GM19452 (cell line): ENCODE measurements at regions not wholly inside any gene's neighbourhood (a gene's known extent, or its start where the extent isn't known, plus 50 kb on each side); places are given as distances from the start of the nearest gene placed in this dataset.

Source experiments
- ATAC-seq: cut with Tn5 transposase; IDR thresholded peaks from one replicate; pipeline ENCODE4 v1.9.1; 2021; ENCODE audit not compliant: unreplicated experiment

- ATAC-seq, result no peak
Measured at GRCh38 chr6:168885751-168886742, 367.6 kb downstream of the THBS2 start.

- no peak for ATAC-seq
Measured at GRCh38 chr6:168885196-168885595, 368.4 kb downstream of the THBS2 start.

- ATAC-seq, result peak; percentile 96
Measured at GRCh38 chr6:168884646-168885086, 369.0 kb downstream of the THBS2 start.

GRCh38 chr6:168884050-168884645, 369.5 kb downstream of the THBS2 start:
- peak; percentile 36 for ATAC-seq

GRCh38 chr6:168883410-168884049, 370.1 kb downstream of the THBS2 start:
- no peak for ATAC-seq

GRCh38 chr6:168880271-168880670, 373.4 kb downstream of the THBS2 start:
- no peak for ATAC-seq

- ATAC-seq, result no peak
Measured at GRCh38 chr6:168877821-168878282, 375.8 kb downstream of the THBS2 start.

- no peak for ATAC-seq
Measured at GRCh38 chr6:168876956-168877355, 376.7 kb downstream of the THBS2 start.

- no peak for ATAC-seq
Measured at GRCh38 chr6:168875811-168876576, 377.7 kb downstream of the THBS2 start.

- no peak for ATAC-seq
Measured at GRCh38 chr6:168874637-168875036, 379.0 kb downstream of the THBS2 start.

GRCh38 chr6:168873278-168874190, 380.1 kb downstream of the THBS2 start:
- no peak for ATAC-seq

GRCh38 chr6:168871642-168872315, 381.9 kb downstream of the THBS2 start:
- no peak for ATAC-seq

- no peak for ATAC-seq
Measured at GRCh38 chr6:168870982-168871381, 382.7 kb downstream of the THBS2 start.

- ATAC-seq, result no peak
Measured at GRCh38 chr6:168867247-168868102, 386.2 kb downstream of the THBS2 start.

- ATAC-seq, result no peak
Measured at GRCh38 chr6:168866534-168866933, 387.1 kb downstream of the THBS2 start.

- ATAC-seq, result no peak
Measured at GRCh38 chr6:168865522-168865921, 388.1 kb downstream of the THBS2 start.

GRCh38 chr6:168864541-168865460, 388.8 kb downstream of the THBS2 start:
- no peak for ATAC-seq
